GM21825 (cell line): ENCODE measurements at regions not wholly inside any gene's neighbourhood (a gene's known extent, or its start where the extent isn't known, plus 50 kb on each side); places are given as distances from the start of the nearest gene placed in this dataset.
"Not testable (repeated sequence)": the region's sequence is repeated elsewhere in the genome, so short reads cannot be mapped to it uniquely, and the experiment has no call there.

ENCODE experiments used
- ATAC-seq: cut with Tn5 transposase; IDR thresholded peaks from one replicate; pipeline ENCODE4 v1.9.1; 2021; ENCODE audit warnings: mild to moderate bottlenecking, moderate library complexity; ENCODE audit not compliant: unreplicated experiment

- no peak for ATAC-seq
Measured at GRCh38 chr1:103469801-103470200, 55.7 kb upstream of the RNPC3 start.

DNA sequence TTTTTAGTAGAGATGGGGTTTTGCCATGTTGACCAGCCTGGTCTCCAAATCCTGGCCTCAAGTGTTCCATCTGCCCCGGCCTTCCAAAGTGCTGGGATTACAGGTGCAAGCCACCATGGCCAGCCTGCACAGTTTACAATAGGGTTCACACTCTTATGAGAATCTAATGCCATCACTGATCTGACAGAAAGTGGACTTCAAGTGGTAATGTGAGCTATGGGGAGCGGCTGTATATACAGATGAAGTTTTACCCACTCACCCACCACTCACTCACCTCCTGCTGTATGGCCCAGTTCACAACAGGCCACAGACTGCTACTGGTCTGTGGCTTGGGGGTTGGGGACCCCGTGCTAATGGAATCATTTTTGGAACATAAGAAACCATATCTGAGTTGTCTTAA, 58.4 kb upstream of the RNPC3 start:
- ATAC-seq: no peak

GRCh38 chr1:103461161-103462105, 64.1 kb upstream of the RNPC3 start:
- ATAC-seq: no peak

DNA sequence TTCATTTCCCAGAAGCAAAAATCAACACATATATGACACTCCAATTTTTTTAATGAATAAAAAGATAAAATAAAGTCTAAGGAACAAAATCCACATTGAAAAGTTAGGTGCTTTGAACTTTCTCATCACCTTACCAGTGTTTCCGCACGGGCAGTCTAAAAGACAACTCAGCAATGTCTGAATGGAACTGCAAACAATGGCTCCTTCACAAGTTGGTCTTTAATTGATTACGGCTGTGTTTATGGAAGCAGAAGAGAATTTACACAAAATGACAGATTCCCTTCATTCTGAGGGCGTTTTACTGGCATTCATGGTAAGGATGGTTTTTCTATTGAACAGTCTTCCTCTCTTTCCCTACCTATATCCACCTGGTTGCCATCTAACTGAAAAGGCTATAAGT, 65.0 kb upstream of the RNPC3 start:
- no peak for ATAC-seq

- no peak for ATAC-seq
Measured at GRCh38 chr1:103459346-103459745, 66.2 kb upstream of the RNPC3 start.

- ATAC-seq: no peak
Measured at GRCh38 chr1:103457886-103458455, 67.5 kb upstream of the RNPC3 start.

GRCh38 chr1:103448560-103448959, 76.9 kb upstream of the RNPC3 start:
- ATAC-seq: no peak

GRCh38 chr1:103447471-103447870, 78.0 kb upstream of the RNPC3 start:
- ATAC-seq: no peak

DNA sequence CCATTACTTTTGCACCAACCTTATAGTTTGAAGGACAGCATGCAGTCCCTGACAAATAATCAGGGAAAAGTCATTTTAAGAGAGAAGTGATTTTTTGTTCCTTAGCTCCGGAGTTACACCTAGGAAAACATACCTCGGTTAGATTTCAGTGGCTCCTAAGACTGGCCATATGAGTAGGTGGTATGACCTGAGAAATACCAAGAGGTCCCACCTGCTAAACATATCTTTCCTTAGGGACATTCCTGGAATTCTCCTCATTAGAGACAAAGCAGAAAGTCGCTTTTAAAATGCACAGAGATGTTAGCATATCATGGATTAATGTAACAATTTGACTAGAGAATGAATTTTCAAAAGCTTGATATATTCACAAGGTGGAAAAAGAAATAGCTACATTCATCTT, 84.2 kb upstream of the RNPC3 start:
- ATAC-seq: no peak

DNA sequence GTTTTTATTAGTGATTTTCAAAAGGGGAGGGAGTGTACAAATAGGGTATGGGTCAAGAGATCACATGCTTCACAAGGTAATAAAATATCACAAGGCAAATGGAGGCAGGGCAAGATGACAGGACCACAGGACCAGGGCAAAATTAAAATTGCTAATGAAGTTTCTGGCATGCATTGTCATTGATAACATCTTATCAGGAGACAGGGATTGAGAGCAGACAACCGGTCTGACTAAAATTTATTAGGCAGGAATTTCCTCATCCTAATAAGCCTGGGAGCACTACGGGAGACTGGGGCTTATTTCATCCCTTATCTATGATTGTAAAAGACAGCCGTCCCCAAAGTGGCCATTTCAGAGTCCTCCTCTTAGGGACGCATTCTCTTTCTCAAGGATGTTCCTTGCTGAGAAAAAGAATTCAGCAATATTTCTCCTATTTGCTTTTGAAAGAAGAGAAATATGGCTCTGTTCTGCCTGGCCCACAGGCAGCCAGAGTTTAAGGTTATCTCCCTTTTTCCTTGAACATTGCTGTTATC, 88.9 kb upstream of the RNPC3 start:
- ATAC-seq: not testable (repeated sequence)

DNA sequence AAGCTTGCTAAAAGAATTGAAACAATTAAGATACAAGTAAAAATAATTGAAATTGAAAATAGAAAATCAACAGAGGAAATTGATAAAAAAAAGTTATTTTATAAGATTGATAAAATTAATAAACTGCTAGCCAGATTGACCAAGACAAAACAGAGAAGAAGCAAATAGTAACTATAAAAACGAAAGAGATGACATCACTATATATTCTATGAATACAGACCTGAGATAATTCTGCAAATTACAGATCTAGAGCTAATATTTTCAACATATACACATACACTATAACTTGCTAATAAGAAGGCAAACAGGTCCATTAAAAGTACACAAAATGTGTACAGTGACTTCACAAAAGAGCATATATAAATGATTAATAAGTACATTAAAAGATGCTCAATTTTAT, 90.1 kb upstream of the RNPC3 start:
- no peak for ATAC-seq

GRCh38 chr1:103424650-103425049, 100.8 kb upstream of the RNPC3 start:
- no peak for ATAC-seq

- ATAC-seq: no peak
Measured at GRCh38 chr1:103416681-103417286, 108.7 kb upstream of the RNPC3 start.

- ATAC-seq: no peak
Measured at GRCh38 chr1:103387898-103388297, 137.6 kb upstream of the RNPC3 start.

DNA sequence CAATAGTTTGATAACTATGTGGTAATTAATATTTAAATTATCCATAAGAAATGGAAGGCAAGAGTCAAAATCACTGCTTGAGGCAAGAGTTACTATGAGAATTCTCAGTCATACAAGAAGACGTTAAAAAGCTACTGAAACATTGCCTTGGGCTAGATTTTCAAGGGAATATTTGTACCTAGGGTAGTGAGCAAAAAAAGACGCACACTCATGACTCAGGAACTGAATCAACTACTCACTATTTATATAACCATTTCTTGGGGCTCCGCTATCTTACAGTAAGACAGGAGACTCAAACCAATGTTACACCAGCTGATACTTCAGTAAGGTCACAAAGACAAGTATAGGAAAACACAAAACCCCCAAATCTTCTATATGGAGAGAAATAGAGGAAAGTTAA, 151.5 kb upstream of the RNPC3 start:
- ATAC-seq: no peak

DNA sequence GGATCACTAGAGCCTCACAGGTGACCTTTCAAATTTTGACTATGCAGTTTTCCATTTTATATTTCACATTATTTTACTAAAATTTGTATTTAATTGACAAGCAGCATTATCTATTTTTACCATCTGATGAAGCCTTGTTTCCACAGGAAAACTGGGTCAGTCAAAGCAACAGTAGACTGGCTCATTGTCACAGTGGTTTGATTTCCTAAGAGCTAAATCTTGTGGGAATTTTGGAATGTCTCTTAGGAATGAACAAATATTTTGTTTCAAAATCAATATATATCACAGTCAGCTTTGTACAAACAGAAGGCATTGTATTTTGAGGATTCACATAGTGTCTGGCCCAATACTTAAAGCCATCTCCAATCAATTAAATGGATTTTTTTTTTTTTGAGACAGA, 152.6 kb upstream of the RNPC3 start:
- no peak for ATAC-seq

DNA sequence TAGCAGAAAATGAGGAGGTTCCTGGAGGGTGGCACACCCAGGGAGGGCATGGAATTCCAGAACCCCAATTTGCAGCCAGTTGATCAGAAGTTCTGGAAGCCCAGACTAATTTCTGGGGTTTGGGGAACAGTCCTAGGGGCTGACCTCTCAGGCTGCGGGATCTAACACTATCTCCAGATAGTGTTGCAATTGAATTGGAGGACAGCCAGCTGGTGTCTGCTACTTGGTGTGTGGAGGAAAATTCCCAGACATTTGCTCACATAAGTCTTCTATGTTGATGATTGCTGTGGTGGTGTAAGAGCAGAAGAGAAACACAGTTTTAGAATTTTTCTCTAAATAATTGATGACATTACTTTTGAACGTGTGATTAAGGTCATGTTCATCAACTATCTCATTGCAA, 154.3 kb upstream of the RNPC3 start:
- ATAC-seq: no peak

GRCh38 chr1:103367186-103367585, 158.3 kb upstream of the RNPC3 start:
- ATAC-seq: no peak

DNA sequence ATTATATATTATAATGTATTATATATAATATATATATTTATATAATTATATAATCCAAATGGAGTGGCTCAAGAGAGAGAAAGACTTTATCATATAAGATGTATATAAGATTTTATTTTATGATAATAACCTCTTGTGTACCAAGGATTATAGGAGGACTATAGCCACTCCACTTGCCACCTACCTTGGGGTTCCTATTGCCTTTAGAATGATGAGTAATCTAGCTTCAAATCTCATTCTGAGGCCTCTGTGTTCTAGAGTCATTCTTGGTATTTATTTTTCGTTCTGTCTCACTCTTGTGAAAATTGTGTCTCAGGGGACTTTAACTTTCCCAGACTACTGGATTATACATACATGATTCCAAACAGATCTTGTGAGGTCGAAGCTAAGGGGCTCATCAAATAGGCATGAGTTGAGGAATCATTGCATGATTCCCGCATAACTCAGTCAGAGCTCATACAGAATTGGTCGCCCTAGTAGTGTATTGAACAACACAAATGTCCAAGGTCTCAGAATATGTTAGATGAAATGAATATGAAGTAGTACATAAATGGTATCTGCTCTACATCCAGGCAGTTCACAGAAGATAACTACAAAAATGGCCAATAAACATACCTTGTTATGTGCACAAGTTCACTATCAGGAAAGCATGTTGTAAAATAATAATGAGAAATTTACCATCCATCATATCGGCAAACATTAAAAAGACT, 159.5 kb upstream of the RNPC3 start:
- no peak for ATAC-seq

DNA sequence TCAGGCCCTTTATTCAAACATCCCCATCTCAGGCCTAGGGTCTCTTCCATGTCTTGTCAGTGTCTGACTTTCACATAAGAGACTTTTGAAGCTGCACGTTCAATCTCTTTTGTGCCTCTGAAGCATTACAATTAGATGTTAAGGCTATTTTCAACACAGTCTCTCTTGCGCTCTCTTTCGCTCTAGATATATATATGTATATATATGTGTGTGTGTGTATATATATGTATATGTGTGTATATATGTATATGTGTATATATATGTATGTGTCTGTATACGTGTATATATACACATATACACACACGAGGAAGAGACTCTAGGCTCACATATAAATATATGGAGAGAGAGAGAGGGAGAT, 162.5 kb upstream of the RNPC3 start:
- ATAC-seq: no peak

- no peak for ATAC-seq
Measured at GRCh38 chr1:103362348-103363007, 163.0 kb upstream of the RNPC3 start.
